ENCODE measurements at regions not wholly inside any gene's neighbourhood (a gene's known extent, or its start where the extent isn't known, plus 50 kb on each side); places are given as distances from the start of the nearest gene placed in this dataset.
A peak's percentile ranks its signal among the peaks of the same experiment; 100 is the strongest.
"Not testable (repeated sequence)": the region's sequence is repeated elsewhere in the genome, so short reads cannot be mapped to it uniquely, and the experiment has no call there.

GRCh38 chr20:22691369-22692118, 107.2 kb upstream of the FOXA2 start:
- no peaks in the 10 kb centered on the region for H3K36me3 ChIP-seq (ENCODE audit: insufficient read depth, low read length)
- H3K79me2 ChIP-seq (replicated peaks; ENCODE audit: insufficient read depth, low read length): no peaks in the 10 kb centered on the region
- H2AFZ ChIP-seq (ENCODE audit: low read depth, low read length): no peak overlapping the region
- H3K9me3 ChIP-seq (ENCODE audit: low read length): no peaks in the 10 kb centered on the region
- H3K9ac ChIP-seq (ENCODE audit: low read length): no peak overlapping the region
- H4K20me1 ChIP-seq (ENCODE audit: insufficient read depth): no peaks in the 10 kb centered on the region
- peak; percentile 98 for TF ChIP-seq SMC3 (conservative IDR thresholded peaks at IDR 0.05; ENCODE audit: poor library complexity)
- TF ChIP-seq EZH2 (IDR thresholded peaks at IDR 0.05; ENCODE audit: borderline replicate concordance, insufficient read depth, low read length, poor library complexity, severe bottlenecking): no peak
- peak; percentile 96 for TF ChIP-seq CTCF (IDR thresholded peaks at IDR 0.05; ENCODE audit: poor library complexity, severe bottlenecking)
- TF ChIP-seq POLR2AphosphoS5 (IDR thresholded peaks at IDR 0.05): no peak
- no peak for TF ChIP-seq REST (IDR thresholded peaks at IDR 0.05; ENCODE audit: borderline replicate concordance)
- TF ChIP-seq MXI1 (conservative IDR thresholded peaks at IDR 0.05; ENCODE audit: poor library complexity, severe bottlenecking): no peak
- TF ChIP-seq EP300 (conservative IDR thresholded peaks at IDR 0.05; ENCODE audit: poor library complexity, severe bottlenecking): no peak
- no peak for TF ChIP-seq TAF1 (IDR thresholded peaks at IDR 0.05; ENCODE audit: low read depth)
- TF ChIP-seq RAD21 (conservative IDR thresholded peaks at IDR 0.05): peak; percentile 96
- H3K4me2 ChIP-seq (ENCODE audit: low read length): no peak overlapping the region
- no peak overlapping the region for H3K4me3 ChIP-seq (ENCODE audit: low read length)
- no peaks in the 10 kb centered on the region for H3F3A ChIP-seq (ENCODE audit: insufficient read depth, low read length, poor library complexity, severe bottlenecking)
- H3K9me2 ChIP-seq (ENCODE audit: insufficient read depth, low read length): no peaks in the 10 kb centered on the region
- H3K27ac ChIP-seq (ENCODE audit: low read length): no peak overlapping the region
- no peaks in the 10 kb centered on the region for H3K27me3 ChIP-seq (ENCODE audit: insufficient read depth, low read depth, low read length)

DNA sequence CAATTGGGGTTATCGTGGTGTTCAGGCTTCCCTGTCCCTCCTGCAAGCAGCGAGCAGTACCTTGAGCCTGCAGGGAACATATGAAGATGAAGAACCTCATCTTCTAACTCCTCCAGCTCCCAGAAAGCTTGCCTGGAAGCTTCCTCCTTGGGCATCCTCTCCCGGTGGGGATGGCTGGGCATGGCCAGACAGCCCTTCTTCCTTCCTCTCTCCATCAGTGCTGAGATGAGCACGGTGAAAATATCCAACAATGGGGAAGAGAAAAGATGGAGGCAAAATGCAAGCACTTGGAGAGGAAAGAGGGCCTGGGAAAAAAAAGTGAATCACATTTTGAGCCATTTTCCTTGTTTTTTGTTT, 107.7 kb upstream of the FOXA2 start:
- H3K4me2 ChIP-seq (ENCODE audit: low read length): no peak overlapping the region
- no peak overlapping the region for H3K9ac ChIP-seq (ENCODE audit: low read length)
- H4K20me1 ChIP-seq (ENCODE audit: insufficient read depth): no peaks in the 10 kb centered on the region
- TF ChIP-seq REST (IDR thresholded peaks at IDR 0.05; ENCODE audit: borderline replicate concordance) (no peak), EZH2 (IDR thresholded peaks at IDR 0.05; ENCODE audit: borderline replicate concordance, insufficient read depth, low read length, poor library complexity, severe bottlenecking) (no peak), EP300 (conservative IDR thresholded peaks at IDR 0.05; ENCODE audit: poor library complexity, severe bottlenecking) (no peak), SMC3 (conservative IDR thresholded peaks at IDR 0.05; ENCODE audit: poor library complexity) (no peak), RAD21 (conservative IDR thresholded peaks at IDR 0.05) (no peak), MXI1 (conservative IDR thresholded peaks at IDR 0.05; ENCODE audit: poor library complexity, severe bottlenecking) (no peak), POLR2AphosphoS5 (IDR thresholded peaks at IDR 0.05) (no peak), CTCF (IDR thresholded peaks at IDR 0.05; ENCODE audit: poor library complexity, severe bottlenecking) (no peak)
- no peak overlapping the region for H3K27ac ChIP-seq (ENCODE audit: low read length)
- H3F3A ChIP-seq (ENCODE audit: insufficient read depth, low read length, poor library complexity, severe bottlenecking): no peaks in the 10 kb centered on the region
- H3K9me3 ChIP-seq (ENCODE audit: low read length): no peaks in the 10 kb centered on the region
- H3K9me2 ChIP-seq (ENCODE audit: insufficient read depth, low read length): no peaks in the 10 kb centered on the region
- H3K27me3 ChIP-seq (ENCODE audit: insufficient read depth, low read depth, low read length): no peaks in the 10 kb centered on the region
- no peak overlapping the region for H2AFZ ChIP-seq (ENCODE audit: low read depth, low read length)
- H3K79me2 ChIP-seq (replicated peaks; ENCODE audit: insufficient read depth, low read length): no peaks in the 10 kb centered on the region
- H3K4me3 ChIP-seq (ENCODE audit: low read length): no peak overlapping the region
- no peaks in the 10 kb centered on the region for H3K36me3 ChIP-seq (ENCODE audit: insufficient read depth, low read length)

DNA sequence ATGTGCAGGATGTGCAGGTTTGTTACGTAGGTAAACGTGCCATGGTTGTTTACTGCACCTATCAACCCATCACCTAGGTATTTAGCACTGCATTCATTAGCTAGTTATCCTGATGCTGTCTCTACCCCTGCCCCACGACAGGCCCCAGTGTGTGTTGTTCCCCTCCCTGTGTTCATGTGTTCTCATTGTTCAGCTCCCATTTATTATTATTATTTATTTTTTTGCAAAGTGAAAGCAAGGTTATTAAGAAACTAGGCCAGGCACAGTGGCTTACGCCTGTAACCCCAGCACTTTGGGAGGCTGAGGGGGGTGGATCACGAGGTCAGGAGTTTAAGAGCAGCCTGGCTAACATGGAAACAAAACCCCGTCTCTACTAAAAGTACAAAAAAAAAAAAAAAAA, 108.2 kb upstream of the FOXA2 start:
- not testable (repeated sequence) for H3F3A ChIP-seq (ENCODE audit: insufficient read depth, low read length, poor library complexity, severe bottlenecking); H3K9ac ChIP-seq (ENCODE audit: low read length); H3K9me3 ChIP-seq (ENCODE audit: low read length); H2AFZ ChIP-seq (ENCODE audit: low read depth, low read length); H3K4me2 ChIP-seq (ENCODE audit: low read length); H3K4me3 ChIP-seq (ENCODE audit: low read length); H4K20me1 ChIP-seq (ENCODE audit: insufficient read depth); H3K27me3 ChIP-seq (ENCODE audit: insufficient read depth, low read depth, low read length); H3K36me3 ChIP-seq (ENCODE audit: insufficient read depth, low read length); H3K27ac ChIP-seq (ENCODE audit: low read length); H3K79me2 ChIP-seq (replicated peaks; ENCODE audit: insufficient read depth, low read length); H3K9me2 ChIP-seq (ENCODE audit: insufficient read depth, low read length)

Measured in neural cell (in vitro differentiated cells).